Panc1 (cell line): ENCODE measurements at regions not wholly inside any gene's neighbourhood (a gene's known extent, or its start where the extent isn't known, plus 50 kb on each side); places are given as distances from the start of the nearest gene placed in this dataset.

Experiments used
- ATAC-seq: fragments of 200-7000 bp; cut with Tn5 transposase; 2 replicates; pipeline ENCODE4 v1.9.1; 2020; ENCODE audit warnings: mild to moderate bottlenecking, moderate library complexity
- BruUV-seq: library from RNA; stranded (reverse); fragments of 400-500 nt; replicated peaks from 2 replicates; lab custom pipeline; 2021; lab: Mats Ljungman, UMichigan
- CTCF ChIA-PET: fragments of 300-600 bp; sonication (Branson Sonifier 250); formaldehyde crosslinking; loops from one replicate; lab custom pipeline; 2022; ENCODE audit warnings: antibody characterized with exemption; lab: Charles Lee
- POLR2A ChIA-PET: fragments of 300-600 bp; sonication (Branson Sonifier 250); formaldehyde crosslinking; loops from one replicate; lab custom pipeline; 2022; ENCODE audit warnings: antibody characterized with exemption; lab: Charles Lee
- DNase-seq: peaks from one replicate; pipeline ENCODE4 v3.0.0-alpha.2; 2010; ENCODE audit warnings: low read depth, low spot score
- H3K27ac ChIP-seq: 2 replicates; pipeline ENCODE4 v1.5.1; 2011; ENCODE audit warnings: mild to moderate bottlenecking, low read length, inconsistent platforms
- H3K27me3 ChIP-seq: fragments of 200-500 bp; sonication (Bioruptor generic); 2 replicates; pipeline ENCODE4 v1.6.0; 2014; ENCODE audit warnings: low read length, inconsistent platforms; ENCODE audit not compliant: control insufficient read depth, insufficient read depth
- H3K36me3 ChIP-seq: fragments of 200-500 bp; sonication (Bioruptor generic); 2 replicates; pipeline ENCODE4 v1.5.1; 2014; ENCODE audit warnings: inconsistent platforms, mild to moderate bottlenecking, low read length, moderate library complexity; ENCODE audit not compliant: control insufficient read depth, insufficient read depth
- H3K4me1 ChIP-seq: 2 replicates; pipeline ENCODE4 v1.5.1; 2011; ENCODE audit warnings: inconsistent platforms, mild to moderate bottlenecking, low read length, moderate library complexity; ENCODE audit not compliant: control insufficient read depth, insufficient read depth
- H3K4me3 ChIP-seq, 2 experiments: 2 replicates each; pipeline ENCODE4 v1.5.1; 2011 to 2012; ENCODE audit warnings: low read depth in 2 of 2, low read length in 2 of 2, mild to moderate bottlenecking in 2 of 2, inconsistent platforms in 1 of 2, moderate library complexity in 1 of 2
- H3K9me3 ChIP-seq: fragments of 200-500 bp; sonication (Bioruptor generic); 2 replicates; pipeline ENCODE4 v1.5.1; 2014; ENCODE audit warnings: low read depth, mild to moderate bottlenecking, inconsistent platforms, low read length, moderate library complexity; ENCODE audit not compliant: control insufficient read depth, insufficient read depth
- CTCF ChIP-seq: fragments of 450-650 bp; IDR thresholded peaks from 2 replicates; pipeline ENCODE4 v1.5.1; 2017; ENCODE audit warnings: mild to moderate bottlenecking
- POLR2AphosphoS5 ChIP-seq: IDR thresholded peaks from 2 replicates; pipeline ENCODE4 v1.6.1; 2012; ENCODE audit warnings: mild to moderate bottlenecking, low read depth, low read length, moderate library complexity
- REST ChIP-seq, 2 experiments: IDR thresholded peaks; 2 replicates each; pipeline ENCODE4 v1.6.1; 2011 to 2012; ENCODE audit warnings: low read depth in 2 of 2, control low read depth in 1 of 2, low read length in 1 of 2, mild to moderate bottlenecking in 1 of 2, moderate library complexity in 1 of 2; ENCODE audit not compliant: insufficient read depth in 1 of 2
- SIN3A ChIP-seq: IDR thresholded peaks from 2 replicates; pipeline ENCODE4 v1.6.1; 2012; ENCODE audit warnings: low read depth, mild to moderate bottlenecking, low read length, moderate library complexity, borderline replicate concordance; ENCODE audit not compliant: insufficient read depth
- TCF7L2 ChIP-seq: IDR thresholded peaks from 2 replicates; pipeline ENCODE4 v1.6.1; 2011; ENCODE audit warnings: mild to moderate bottlenecking, low read depth, low read length, inconsistent platforms
- in situ Hi-C: cut with HindIII; loops from 2 replicates; pipeline ENCODE4 v1.10.0; 2016; ENCODE audit warnings: low sequenced_read_pairs, low pct_unique_long_range_greater_than_20kb
- intact Hi-C: fragments of 100-400 bp; cut with micrococcal nuclease; formaldehyde crosslinking; loops from one replicate; pipeline ENCODE4 v1.10.0; 2022; ENCODE audit not compliant: unreplicated experiment

GRCh38 chr7:45984386-45985295 lies 63.6 kb upstream of the IGFBP3 start:
- Histone ChIP-seq H3K4me1 (no peaks in the 10 kb centered on the region), H3K4me3 (no peak overlapping the region), H3K27me3 (no peaks in the 10 kb centered on the region), H3K27ac (no peak overlapping the region), H3K36me3 (no peaks in the 10 kb centered on the region), H3K9me3 (0 out of 2 replicates have a peak, but pooled peaks cover 3% of the 10 kb centered on the region)
- TF ChIP-seq TCF7L2: no peak
- TF ChIP-seq SIN3A: no peak
- TF ChIP-seq CTCF: no peak
- no peak for TF ChIP-seq REST (IDR thresholded peaks at IDR 0.05; ENCODE audit: insufficient read depth in 1 of 2, low read depth in 2 of 2, low read length in 1 of 2)
- no peak for TF ChIP-seq POLR2AphosphoS5
- ChIA-PET CTCF (no interaction called here), POLR2A (interaction anchor here (0.6 kb wide), 1 partner anchor 14 kb away, joined by 3 read pairs; no protein-coding TSS in a partner anchor)
- in situ Hi-C loops (no loop called here), intact Hi-C loops (no loop called here)
- ATAC-seq (no peak), DNase-seq (no peak)
- no TSS peak for BruUV-seq

- H3K36me3 ChIP-seq: no peaks in the 10 kb centered on the region
- H3K9me3 ChIP-seq: 0 out of 2 replicates have a peak, but pooled peaks cover 3% of the 10 kb centered on the region
- H3K27ac ChIP-seq: no peak overlapping the region
- in situ Hi-C loops (no loop called here), intact Hi-C loops (no loop called here)
- no TSS peak for BruUV-seq
- no peak for DNase-seq
- ChIA-PET CTCF (no interaction called here), POLR2A (no interaction called here)
- ATAC-seq: no peak
- no peak overlapping the region for H3K4me3 ChIP-seq
- TF ChIP-seq POLR2AphosphoS5 (no peak), TCF7L2 (no peak), REST (IDR thresholded peaks at IDR 0.05; ENCODE audit: insufficient read depth in 1 of 2, low read depth in 2 of 2, low read length in 1 of 2) (no peak), CTCF (no peak), SIN3A (no peak)
- H3K4me1 ChIP-seq: peaks cover 5% of the 10 kb centered on the region
- no peaks in the 10 kb centered on the region for H3K27me3 ChIP-seq
These were observed 62.7 kb upstream of the IGFBP3 start for GRCh38 chr7:45983720-45984255.
